GM13976 (cell line): ENCODE measurements at regions not wholly inside any gene's neighbourhood (a gene's known extent, or its start where the extent isn't known, plus 50 kb on each side); places are given as distances from the start of the nearest gene placed in this dataset.
A peak's percentile ranks its signal among the peaks of the same experiment; 100 is the strongest.
"Not testable (repeated sequence)": the region's sequence is repeated elsewhere in the genome, so short reads cannot be mapped to it uniquely, and the experiment has no call there.

Source experiments
- DNase-seq: peaks from one replicate; pipeline ENCODE4 v3.0.0; 2012; ENCODE audit warnings: low spot score
- in situ Hi-C: fragments of 300-500 bp; cut with MboI; formaldehyde crosslinking; loops from one replicate; pipeline ENCODE4 v1.12.0; 2022; ENCODE audit warnings: low sequenced_read_pairs, mixed read lengths, inconsistent platforms; ENCODE audit not compliant: unreplicated experiment
- TF ChIP-seq, protein P1 (sequence below): IDR thresholded peaks from 2 replicates; pipeline ENCODE4 v1.5.1; 2012; ENCODE audit warnings: borderline replicate concordance, mild to moderate bottlenecking; ENCODE audit not compliant: insufficient read depth; ENCODE audit errors: extremely low read depth, missing control alignments, control extremely low read depth

DNA sequence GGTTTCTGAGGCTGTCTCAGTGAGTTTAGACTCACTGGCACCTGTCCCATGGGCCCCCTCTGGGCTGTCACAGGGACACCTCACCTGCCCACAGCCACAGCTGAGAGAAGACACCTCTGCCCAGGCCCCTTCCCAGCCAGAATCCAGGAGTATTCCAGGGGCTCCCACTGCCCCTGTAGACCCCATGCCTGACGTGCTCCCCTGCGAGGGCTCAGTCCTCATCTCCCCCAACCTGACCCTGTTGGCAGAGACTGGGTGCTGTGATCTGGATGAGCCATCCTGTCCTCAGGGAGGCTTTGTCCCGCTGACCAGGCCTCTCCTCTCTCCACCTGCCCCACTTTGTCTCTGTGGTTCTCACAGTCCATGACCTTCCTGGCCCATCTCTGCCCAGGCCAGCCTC, 89.4 kb downstream of the DHRS2 start:
- DNase-seq = no peak
- in situ Hi-C loops = no loop called here
- TF ChIP-seq, protein P1, sequence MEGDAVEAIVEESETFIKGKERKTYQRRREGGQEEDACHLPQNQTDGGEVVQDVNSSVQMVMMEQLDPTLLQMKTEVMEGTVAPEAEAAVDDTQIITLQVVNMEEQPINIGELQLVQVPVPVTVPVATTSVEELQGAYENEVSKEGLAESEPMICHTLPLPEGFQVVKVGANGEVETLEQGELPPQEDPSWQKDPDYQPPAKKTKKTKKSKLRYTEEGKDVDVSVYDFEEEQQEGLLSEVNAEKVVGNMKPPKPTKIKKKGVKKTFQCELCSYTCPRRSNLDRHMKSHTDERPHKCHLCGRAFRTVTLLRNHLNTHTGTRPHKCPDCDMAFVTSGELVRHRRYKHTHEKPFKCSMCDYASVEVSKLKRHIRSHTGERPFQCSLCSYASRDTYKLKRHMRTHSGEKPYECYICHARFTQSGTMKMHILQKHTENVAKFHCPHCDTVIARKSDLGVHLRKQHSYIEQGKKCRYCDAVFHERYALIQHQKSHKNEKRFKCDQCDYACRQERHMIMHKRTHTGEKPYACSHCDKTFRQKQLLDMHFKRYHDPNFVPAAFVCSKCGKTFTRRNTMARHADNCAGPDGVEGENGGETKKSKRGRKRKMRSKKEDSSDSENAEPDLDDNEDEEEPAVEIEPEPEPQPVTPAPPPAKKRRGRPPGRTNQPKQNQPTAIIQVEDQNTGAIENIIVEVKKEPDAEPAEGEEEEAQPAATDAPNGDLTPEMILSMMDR = no peak

DNA sequence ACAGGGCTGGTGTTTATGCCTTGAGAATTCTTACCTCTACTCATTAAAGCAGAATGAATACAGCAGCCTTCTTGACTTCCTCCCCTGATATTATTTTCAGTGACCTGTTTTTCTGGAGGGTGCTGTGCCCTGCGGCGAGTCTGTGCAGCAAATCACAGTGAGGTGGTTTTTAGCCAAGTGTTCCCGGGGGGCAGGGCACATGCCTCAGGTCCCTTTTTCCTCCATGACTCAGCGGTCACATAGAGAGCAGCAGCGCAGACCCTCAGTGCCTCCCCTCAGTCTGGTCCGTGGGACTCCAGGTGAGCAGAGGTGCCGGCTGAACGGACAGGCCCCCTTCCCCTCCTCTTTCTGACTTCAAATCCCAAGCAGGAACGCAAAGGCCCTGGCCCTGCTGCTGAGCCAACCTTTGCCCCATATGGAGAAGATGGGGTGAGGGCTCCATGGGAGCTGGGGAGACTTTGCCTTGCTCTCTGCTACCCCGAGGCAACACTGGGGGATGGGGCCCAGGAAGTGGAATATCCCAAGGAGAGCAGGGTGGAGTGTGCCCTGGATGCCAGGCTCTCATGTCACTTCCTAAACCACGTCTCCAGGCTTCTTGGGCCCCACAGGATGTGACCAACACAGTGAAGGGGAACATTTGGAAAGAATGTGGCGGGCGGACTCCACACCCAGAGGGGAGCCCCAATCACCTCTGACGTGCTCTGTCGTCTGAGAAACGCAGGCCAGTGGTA, 90.0 kb downstream of the DHRS2 start:
- TF ChIP-seq, protein P1 = no peak
- in situ Hi-C loops = no loop called here
- DNase-seq = no peak

DNA sequence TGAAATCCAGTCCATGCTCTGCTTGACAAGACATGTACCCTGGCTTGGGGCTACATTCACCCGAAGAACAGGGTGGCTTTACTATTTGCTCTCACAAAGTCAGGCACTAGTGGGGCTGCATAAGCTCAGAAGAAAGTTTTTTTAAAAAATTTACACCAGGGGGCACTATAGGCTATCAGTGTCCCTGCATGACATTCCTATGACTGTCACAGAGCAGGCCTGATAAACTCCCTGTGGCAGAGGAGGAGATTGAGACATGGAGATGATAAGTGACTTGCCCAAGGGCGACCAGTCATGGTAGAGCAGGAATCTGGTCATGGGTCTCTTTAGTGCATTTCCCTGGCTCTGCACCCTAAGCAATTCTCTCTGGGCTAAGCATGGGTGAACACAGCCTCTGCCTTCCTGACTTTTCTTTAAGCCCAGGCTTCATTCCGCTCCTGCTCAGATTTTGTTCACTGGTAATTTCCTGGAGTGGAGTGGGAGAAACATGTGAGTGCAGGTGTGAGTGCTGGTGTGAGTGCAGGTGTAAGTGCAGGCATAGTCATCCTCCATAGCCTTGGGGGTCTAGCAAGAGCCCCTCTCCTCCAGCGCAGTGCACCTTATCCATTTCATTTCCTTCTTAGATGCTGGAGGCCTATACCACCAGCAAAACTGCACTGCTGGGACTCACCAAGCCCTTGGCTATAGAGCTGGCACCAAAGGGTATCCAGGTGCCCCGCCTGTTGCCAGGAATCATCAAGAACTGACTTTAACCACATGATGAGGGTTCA, 91.6 kb downstream of the DHRS2 start:
- TF ChIP-seq, protein P1 = no peak
- peak; percentile 47 for DNase-seq
- in situ Hi-C loops = no loop called here

DNA sequence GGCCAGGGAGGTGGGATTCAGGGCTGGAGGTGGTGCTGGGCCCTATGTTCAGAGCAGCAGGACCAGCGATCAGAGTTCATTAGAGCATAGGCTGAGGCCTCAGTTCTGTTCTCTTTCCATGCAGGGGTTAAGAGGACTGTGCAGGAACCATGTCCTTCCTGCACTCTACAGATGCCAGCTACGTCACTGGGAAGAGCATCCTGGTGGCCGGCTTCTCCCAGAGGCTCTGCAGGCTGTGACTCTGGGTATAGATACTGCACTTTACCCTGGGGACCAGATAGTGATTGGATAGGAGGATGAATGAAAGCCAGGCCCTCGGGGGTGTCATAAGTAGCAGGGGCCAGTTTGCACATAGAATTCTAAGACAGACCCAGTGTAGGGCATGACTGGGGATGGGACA, 92.6 kb downstream of the DHRS2 start:
- no peak for DNase-seq
- in situ Hi-C loops = no loop called here
- TF ChIP-seq, protein P1 = no peak

DNA sequence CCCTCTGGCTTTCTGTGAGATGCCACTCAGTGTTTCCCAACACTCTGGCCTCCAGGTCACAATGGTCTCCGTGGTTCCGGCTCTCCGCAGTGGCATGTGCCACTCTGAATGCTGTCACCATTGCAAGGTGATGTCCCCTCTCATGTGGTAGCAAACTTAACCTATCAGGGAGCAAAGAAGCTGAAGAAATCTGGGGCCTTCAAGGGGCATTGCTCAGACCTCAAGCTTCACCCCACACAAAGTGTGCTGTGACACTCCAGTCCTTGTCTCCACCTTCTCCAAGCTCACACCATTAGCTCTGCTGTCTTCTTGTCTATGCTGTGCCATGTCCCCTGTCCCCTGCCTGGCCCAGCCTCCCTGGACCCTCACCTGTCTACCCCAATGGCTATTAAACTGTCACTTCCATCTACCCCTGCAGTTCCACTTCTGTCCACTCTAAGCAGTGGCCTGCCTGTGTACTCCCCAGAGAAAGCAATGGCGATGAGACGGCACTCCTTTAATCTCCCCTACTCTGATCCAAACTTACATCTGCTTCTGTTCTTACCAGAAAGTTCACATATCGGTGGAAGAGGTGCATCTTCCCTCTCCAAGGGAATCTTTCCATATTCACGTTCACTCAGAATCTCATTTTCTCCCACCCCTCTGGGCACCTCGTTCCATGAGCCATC, 93.7 kb downstream of the DHRS2 start:
- DNase-seq = no peak
- TF ChIP-seq, protein P1 = no peak
- in situ Hi-C loops = no loop called here

DNA sequence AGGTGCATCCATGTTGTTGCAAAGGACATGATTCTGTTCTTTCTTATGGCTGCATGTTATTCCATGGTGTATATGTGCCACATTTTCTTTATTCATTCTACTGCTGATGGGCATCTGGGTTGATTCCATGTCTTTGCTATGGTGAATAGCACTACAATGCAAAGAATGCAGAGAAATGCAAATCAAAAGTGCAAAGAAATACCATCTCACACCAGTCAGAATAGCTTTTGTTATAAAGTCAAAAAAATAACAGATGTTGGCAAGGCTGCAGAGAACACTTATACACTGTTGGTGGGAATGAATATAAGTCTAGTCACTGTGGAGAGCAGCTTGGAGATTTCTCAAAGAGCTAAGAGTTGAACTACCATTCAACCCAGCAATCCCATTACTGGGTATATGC, 99.2 kb downstream of the DHRS2 start:
- in situ Hi-C loops = no loop called here
- no peak for DNase-seq
- TF ChIP-seq, protein P1 = no peak

DNA sequence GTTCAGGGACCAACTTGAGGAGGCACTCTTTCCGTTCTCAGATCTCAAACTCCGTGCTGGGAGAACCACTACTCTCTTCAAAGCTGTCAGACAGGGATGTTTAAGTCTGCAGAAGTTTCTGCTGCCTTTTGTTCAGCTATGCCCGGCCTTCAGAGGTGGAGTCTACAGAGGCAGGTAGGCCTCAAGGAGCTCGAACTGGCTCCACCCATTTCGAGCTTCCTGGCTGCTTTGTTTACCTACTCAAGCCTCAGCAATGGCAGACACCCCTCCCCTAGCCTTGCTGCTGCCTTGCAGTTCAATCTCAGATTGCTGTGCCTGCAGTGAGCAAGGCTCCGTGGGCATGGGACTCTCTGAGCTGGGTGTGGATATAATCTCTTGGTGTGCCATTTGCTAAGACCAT, 108.2 kb downstream of the DHRS2 start:
- in situ Hi-C loops, DNase-seq: not testable (repeated sequence)
